Epithelial cell of proximal tubule (primary cell): ENCODE measurements at regions not wholly inside any gene's neighbourhood (a gene's known extent, or its start where the extent isn't known, plus 50 kb on each side); places are given as distances from the start of the nearest gene placed in this dataset.

Experiments
- DNase-seq: peaks from one replicate; pipeline ENCODE4 v3.0.0-alpha.2; 2011; ENCODE audit warnings: low read depth
- H3K4me3 ChIP-seq: 2 replicates; pipeline ENCODE4 v1.5.1; 2011; ENCODE audit warnings: low read depth, mild to moderate bottlenecking, low read length
- CTCF ChIP-seq: conservative IDR thresholded peaks from 2 replicates; pipeline ENCODE4 v1.5.1; 2012; ENCODE audit warnings: low read depth, mild to moderate bottlenecking, low read length

GRCh38 chr2:43117521-43118143 is 108.8 kb downstream of the ZFP36L2 start:
- TF ChIP-seq CTCF, result no peak
- no peak for DNase-seq
- no peak overlapping the region for H3K4me3 ChIP-seq

GRCh38 chr2:43116988-43117387 is 109.4 kb downstream of the ZFP36L2 start:
- H3K4me3 ChIP-seq, result no peak overlapping the region
- TF ChIP-seq CTCF, result no peak

DNA sequence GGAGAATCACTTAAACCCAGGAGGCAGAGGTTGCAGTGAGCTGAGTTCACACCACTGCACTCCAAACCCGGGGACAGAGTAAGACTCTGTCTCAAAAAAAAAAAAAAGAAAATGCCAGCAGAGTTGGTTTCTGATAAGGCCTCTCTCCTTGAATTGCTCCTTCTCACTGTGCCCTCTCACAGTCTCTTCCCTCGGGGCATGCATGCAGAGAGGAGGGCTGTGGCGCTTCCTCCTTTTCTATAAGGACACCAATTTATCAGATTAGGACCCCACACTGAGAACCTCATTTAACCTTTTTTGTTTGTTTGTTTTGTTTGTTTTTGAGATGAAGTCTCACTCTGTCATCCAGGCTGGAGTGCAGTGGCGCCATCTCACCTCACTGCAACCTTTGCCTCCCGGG is 110.5 kb downstream of the ZFP36L2 start:
- no peak for TF ChIP-seq CTCF
- H3K4me3 ChIP-seq, result no peak overlapping the region
- no peak for DNase-seq

More at GRCh38 chr2:43116988-43117387, 109.4 kb downstream of the ZFP36L2 start:
- DNase-seq, result no peak

DNA sequence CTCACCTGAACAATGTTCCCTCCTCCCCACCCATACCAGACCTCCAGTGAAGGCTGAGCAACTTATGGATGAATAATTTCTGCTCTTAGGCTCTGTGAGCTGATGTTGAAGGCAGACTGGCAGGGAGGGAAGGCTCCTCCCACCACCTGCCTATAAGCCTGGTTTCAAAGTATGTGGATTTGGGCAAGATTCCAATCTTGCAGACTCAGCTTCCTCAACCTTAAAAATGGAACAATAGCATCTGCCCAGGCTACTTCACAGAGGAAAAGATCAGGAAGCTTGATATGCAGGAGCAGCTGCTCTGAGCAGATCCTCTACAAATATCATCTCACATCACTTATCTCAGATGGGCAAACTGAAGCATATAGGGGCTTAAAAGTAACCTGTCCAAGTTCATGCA is 112.2 kb downstream of the ZFP36L2 start:
- TF ChIP-seq CTCF, result no peak
- H3K4me3 ChIP-seq, result no peak overlapping the region
- DNase-seq, result no peak

GRCh38 chr2:43111788-43112554 is 114.4 kb downstream of the ZFP36L2 start:
- TF ChIP-seq CTCF, result no peak
- no peak overlapping the region for H3K4me3 ChIP-seq
- DNase-seq, result no peak

DNA sequence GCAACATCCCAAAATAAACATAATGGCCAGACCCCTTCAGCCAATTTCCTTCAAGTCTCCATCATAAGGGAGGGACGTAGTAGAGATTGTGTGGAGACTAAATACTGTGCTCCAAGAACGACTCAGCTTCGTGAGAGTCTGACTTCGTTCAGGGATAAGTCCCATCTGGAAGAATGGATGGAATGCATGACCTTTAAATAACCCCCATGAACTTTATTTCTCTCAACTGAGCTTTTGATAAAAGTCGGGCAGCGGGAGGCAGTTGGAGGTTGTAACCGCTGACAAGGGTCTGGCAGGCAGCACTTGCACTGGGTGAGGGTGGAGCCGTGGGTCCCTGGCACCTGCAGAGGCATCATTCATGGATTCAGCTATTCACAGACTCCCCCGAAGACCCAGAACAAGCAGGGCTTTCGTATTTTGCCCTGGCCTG is 115.9 kb downstream of the ZFP36L2 start:
- no peak overlapping the region for H3K4me3 ChIP-seq
- DNase-seq, result no peak
- TF ChIP-seq CTCF, result no peak
